ENCODE measurements at regions not wholly inside any gene's neighbourhood (a gene's known extent, or its start where the extent isn't known, plus 50 kb on each side); places are given as distances from the start of the nearest gene placed in this dataset.

- no peak for DNase-seq (ENCODE audit: low read depth, low spot score)
- H3K9ac ChIP-seq (ENCODE audit: insufficient read length) = no peak overlapping the region
- TF ChIP-seq POLR2AphosphoS5 (IDR thresholded peaks at IDR 0.05; ENCODE audit: borderline replicate concordance, low read depth, low read length) (no peak), EZH2 (IDR thresholded peaks at IDR 0.05) (no peak)
- H3K27ac ChIP-seq = no peak overlapping the region
- no peaks in the 10 kb centered on the region for H3K36me3 ChIP-seq (ENCODE audit: insufficient read depth, low read length)
- H3K9me3 ChIP-seq (ENCODE audit: low read depth, low read length) = no peaks in the 10 kb centered on the region
- no peak overlapping the region for H3K4me3 ChIP-seq
These were observed 284.5 kb downstream of the CBLN1 start for GRCh38 chr16:48997081-48997615.

- Histone ChIP-seq H3K27ac (no peak overlapping the region), H3K36me3 (ENCODE audit: insufficient read depth, low read length) (no peaks in the 10 kb centered on the region), H3K4me3 (no peak overlapping the region), H3K9ac (ENCODE audit: insufficient read length) (no peak overlapping the region), H3K9me3 (ENCODE audit: low read depth, low read length) (no peaks in the 10 kb centered on the region)
- no peak for TF ChIP-seq EZH2 (IDR thresholded peaks at IDR 0.05)
- TF ChIP-seq POLR2AphosphoS5 (IDR thresholded peaks at IDR 0.05; ENCODE audit: borderline replicate concordance, low read depth, low read length) = no peak
- DNase-seq (ENCODE audit: low read depth, low spot score) = no peak
These were observed 303.1 kb downstream of the CBLN1 start for GRCh38 chr16:48978501-48978900.

- Histone ChIP-seq H3K9ac (ENCODE audit: insufficient read length) (no peak overlapping the region), H3K27ac (no peak overlapping the region), H3K36me3 (ENCODE audit: insufficient read depth, low read length) (no peaks in the 10 kb centered on the region), H3K9me3 (ENCODE audit: low read depth, low read length) (no peaks in the 10 kb centered on the region), H3K4me3 (no peak overlapping the region)
- no peak for DNase-seq (ENCODE audit: low read depth, low spot score)
- TF ChIP-seq POLR2AphosphoS5 (IDR thresholded peaks at IDR 0.05; ENCODE audit: borderline replicate concordance, low read depth, low read length) = no peak
These were observed 309.4 kb downstream of the CBLN1 start for GRCh38 chr16:48972236-48972635.

- DNase-seq (ENCODE audit: low read depth, low spot score) = no peak
- Histone ChIP-seq H3K9me3 (ENCODE audit: low read depth, low read length) (no peaks in the 10 kb centered on the region), H3K4me3 (no peak overlapping the region), H3K36me3 (ENCODE audit: insufficient read depth, low read length) (no peaks in the 10 kb centered on the region), H3K27ac (no peak overlapping the region), H3K9ac (ENCODE audit: insufficient read length) (no peak overlapping the region)
- TF ChIP-seq EZH2 (IDR thresholded peaks at IDR 0.05) (no peak), FOXP2 (optimal IDR thresholded peaks at IDR 0.05; ENCODE audit: control extremely low read depth, extremely low read length, insufficient read depth) (no peak), POLR2AphosphoS5 (IDR thresholded peaks at IDR 0.05; ENCODE audit: borderline replicate concordance, low read depth, low read length) (no peak)
These were observed 310.0 kb downstream of the CBLN1 start for GRCh38 chr16:48971571-48972077.

GRCh38 chr16:48970216-48970615 lies 311.4 kb downstream of the CBLN1 start:
- Histone ChIP-seq H3K36me3 (ENCODE audit: insufficient read depth, low read length) (no peaks in the 10 kb centered on the region), H3K4me3 (no peak overlapping the region), H3K9ac (ENCODE audit: insufficient read length) (no peak overlapping the region), H3K9me3 (ENCODE audit: low read depth, low read length) (no peaks in the 10 kb centered on the region), H3K27ac (no peak overlapping the region)
- DNase-seq (ENCODE audit: low read depth, low spot score) = no peak
- TF ChIP-seq POLR2AphosphoS5 (IDR thresholded peaks at IDR 0.05; ENCODE audit: borderline replicate concordance, low read depth, low read length) (no peak), EZH2 (IDR thresholded peaks at IDR 0.05) (no peak), FOXP2 (optimal IDR thresholded peaks at IDR 0.05; ENCODE audit: control extremely low read depth, extremely low read length, insufficient read depth) (no peak)

GRCh38 chr16:48969611-48970010 lies 312.0 kb downstream of the CBLN1 start:
- Histone ChIP-seq H3K27ac (no peak overlapping the region), H3K9ac (ENCODE audit: insufficient read length) (no peak overlapping the region), H3K4me3 (no peak overlapping the region), H3K36me3 (ENCODE audit: insufficient read depth, low read length) (no peaks in the 10 kb centered on the region), H3K9me3 (ENCODE audit: low read depth, low read length) (no peaks in the 10 kb centered on the region)
- DNase-seq (ENCODE audit: low read depth, low spot score) = no peak
- TF ChIP-seq FOXP2 (optimal IDR thresholded peaks at IDR 0.05; ENCODE audit: control extremely low read depth, extremely low read length, insufficient read depth) (no peak), POLR2AphosphoS5 (IDR thresholded peaks at IDR 0.05; ENCODE audit: borderline replicate concordance, low read depth, low read length) (no peak), EZH2 (IDR thresholded peaks at IDR 0.05) (no peak)

GRCh38 chr16:48965386-48965785 lies 316.3 kb downstream of the CBLN1 start:
- no peaks in the 10 kb centered on the region for H3K9me3 ChIP-seq (ENCODE audit: low read depth, low read length)
- H3K36me3 ChIP-seq (ENCODE audit: insufficient read depth, low read length) = no peaks in the 10 kb centered on the region
- no peak overlapping the region for H3K4me3 ChIP-seq
- no peak overlapping the region for H3K27ac ChIP-seq
- no peak overlapping the region for H3K9ac ChIP-seq (ENCODE audit: insufficient read length)
- TF ChIP-seq FOXP2 (optimal IDR thresholded peaks at IDR 0.05; ENCODE audit: control extremely low read depth, extremely low read length, insufficient read depth) = no peak
- no peak for TF ChIP-seq POLR2AphosphoS5 (IDR thresholded peaks at IDR 0.05; ENCODE audit: borderline replicate concordance, low read depth, low read length)
- TF ChIP-seq EZH2 (IDR thresholded peaks at IDR 0.05) = no peak
- no peak for DNase-seq (ENCODE audit: low read depth, low spot score)

GRCh38 chr16:48963901-48964615 lies 317.6 kb downstream of the CBLN1 start:
- H3K27ac ChIP-seq = no peak overlapping the region
- no peak for DNase-seq (ENCODE audit: low read depth, low spot score)
- H3K4me3 ChIP-seq = no peak overlapping the region
- H3K9ac ChIP-seq (ENCODE audit: insufficient read length) = no peak overlapping the region
- no peaks in the 10 kb centered on the region for H3K36me3 ChIP-seq (ENCODE audit: insufficient read depth, low read length)
- H3K9me3 ChIP-seq (ENCODE audit: low read depth, low read length) = no peaks in the 10 kb centered on the region
- no peak for TF ChIP-seq POLR2AphosphoS5 (IDR thresholded peaks at IDR 0.05; ENCODE audit: borderline replicate concordance, low read depth, low read length)
- no peak for TF ChIP-seq EZH2 (IDR thresholded peaks at IDR 0.05)
- TF ChIP-seq FOXP2 (optimal IDR thresholded peaks at IDR 0.05; ENCODE audit: control extremely low read depth, extremely low read length, insufficient read depth) = no peak

- TF ChIP-seq FOXP2 (optimal IDR thresholded peaks at IDR 0.05; ENCODE audit: control extremely low read depth, extremely low read length, insufficient read depth) (no peak), POLR2AphosphoS5 (IDR thresholded peaks at IDR 0.05; ENCODE audit: borderline replicate concordance, low read depth, low read length) (no peak), EZH2 (IDR thresholded peaks at IDR 0.05) (no peak)
- no peak for DNase-seq (ENCODE audit: low read depth, low spot score)
- no peak overlapping the region for H3K27ac ChIP-seq
- no peak overlapping the region for H3K9ac ChIP-seq (ENCODE audit: insufficient read length)
- no peaks in the 10 kb centered on the region for H3K36me3 ChIP-seq (ENCODE audit: insufficient read depth, low read length)
- H3K4me3 ChIP-seq = no peak overlapping the region
- H3K9me3 ChIP-seq (ENCODE audit: low read depth, low read length) = no peaks in the 10 kb centered on the region
These were observed 318.3 kb downstream of the CBLN1 start for GRCh38 chr16:48963306-48963705.
